ENCODE measurements at regions not wholly inside any gene's neighbourhood (a gene's known extent, or its start where the extent isn't known, plus 50 kb on each side); places are given as distances from the start of the nearest gene placed in this dataset.

DNA sequence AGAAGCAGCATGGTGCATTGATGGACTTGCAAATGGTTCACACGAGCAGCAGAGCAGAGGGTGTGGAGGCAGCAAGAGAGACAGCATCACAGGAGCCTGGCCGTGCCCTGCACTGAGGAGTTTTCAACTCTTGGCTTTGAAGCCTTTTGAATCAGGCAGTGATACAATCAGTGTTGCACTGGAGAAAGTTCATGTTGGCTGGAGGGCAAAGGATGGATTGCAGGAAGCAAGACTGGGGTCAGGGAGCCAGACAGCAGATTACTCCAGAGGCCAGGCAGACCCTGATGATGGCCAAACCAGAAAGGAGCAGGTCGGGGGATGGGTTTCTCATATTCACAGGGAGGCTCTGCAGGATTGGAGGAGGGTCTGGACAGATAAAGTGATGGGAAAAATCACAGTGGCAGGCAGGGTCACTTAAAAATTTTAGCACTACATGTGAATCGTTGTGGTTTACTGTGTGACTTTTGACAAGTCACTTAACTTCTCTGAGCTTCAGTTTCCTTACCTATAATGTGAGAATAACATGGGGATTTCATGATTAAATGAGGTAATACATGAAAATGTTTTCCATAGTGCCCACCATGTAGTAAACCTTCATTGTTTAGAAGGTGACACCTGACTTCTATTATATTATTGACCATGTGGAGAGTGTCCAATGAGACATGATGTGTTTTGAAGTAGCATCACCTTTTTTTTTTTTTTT is 125.3 kb downstream of the SALL1 start:
- DNase-seq, result no peak
- no peaks in the 10 kb centered on the region for H3K79me2 ChIP-seq (ENCODE audit: low read length)
- H3K9me2 ChIP-seq (replicated peaks; ENCODE audit: insufficient read depth, low read length), result no peaks in the 10 kb centered on the region
- H4K20me1 ChIP-seq (ENCODE audit: insufficient read depth, low read length), result no peaks in the 10 kb centered on the region
- H3K9ac ChIP-seq (ENCODE audit: low read length), result no peak overlapping the region
- no peaks in the 10 kb centered on the region for H3K4me1 ChIP-seq (ENCODE audit: low read length)
- H3K36me3 ChIP-seq (replicated peaks; ENCODE audit: insufficient read depth, low read length), result no peaks in the 10 kb centered on the region
- H3K4me2 ChIP-seq (ENCODE audit: low read depth, low read length), result no peak overlapping the region
- no peaks in the 10 kb centered on the region for H3F3A ChIP-seq (ENCODE audit: insufficient read depth, low read length)
- no peaks in the 10 kb centered on the region for H3K27me3 ChIP-seq (replicated peaks; ENCODE audit: insufficient read depth, low read length)
- H3K27ac ChIP-seq (ENCODE audit: low read length), result no peak overlapping the region
- no peak overlapping the region for H3K4me3 ChIP-seq (ENCODE audit: low read length)
- H2AFZ ChIP-seq (ENCODE audit: low read length), result no peak overlapping the region
- TF ChIP-seq EZH2phosphoT487 (IDR thresholded peaks at IDR 0.05; ENCODE audit: low read length), result no peak
- TF ChIP-seq EZH2 (optimal IDR thresholded peaks at IDR 0.05; ENCODE audit: low read depth, low read length), result no peak
- TF ChIP-seq, protein P1, sequence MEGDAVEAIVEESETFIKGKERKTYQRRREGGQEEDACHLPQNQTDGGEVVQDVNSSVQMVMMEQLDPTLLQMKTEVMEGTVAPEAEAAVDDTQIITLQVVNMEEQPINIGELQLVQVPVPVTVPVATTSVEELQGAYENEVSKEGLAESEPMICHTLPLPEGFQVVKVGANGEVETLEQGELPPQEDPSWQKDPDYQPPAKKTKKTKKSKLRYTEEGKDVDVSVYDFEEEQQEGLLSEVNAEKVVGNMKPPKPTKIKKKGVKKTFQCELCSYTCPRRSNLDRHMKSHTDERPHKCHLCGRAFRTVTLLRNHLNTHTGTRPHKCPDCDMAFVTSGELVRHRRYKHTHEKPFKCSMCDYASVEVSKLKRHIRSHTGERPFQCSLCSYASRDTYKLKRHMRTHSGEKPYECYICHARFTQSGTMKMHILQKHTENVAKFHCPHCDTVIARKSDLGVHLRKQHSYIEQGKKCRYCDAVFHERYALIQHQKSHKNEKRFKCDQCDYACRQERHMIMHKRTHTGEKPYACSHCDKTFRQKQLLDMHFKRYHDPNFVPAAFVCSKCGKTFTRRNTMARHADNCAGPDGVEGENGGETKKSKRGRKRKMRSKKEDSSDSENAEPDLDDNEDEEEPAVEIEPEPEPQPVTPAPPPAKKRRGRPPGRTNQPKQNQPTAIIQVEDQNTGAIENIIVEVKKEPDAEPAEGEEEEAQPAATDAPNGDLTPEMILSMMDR (IDR thresholded peaks at IDR 0.05; ENCODE audit: low read length), result no peak
- no peaks in the 10 kb centered on the region for H3K9me3 ChIP-seq (replicated peaks; ENCODE audit: insufficient read depth, low read length)

DNA sequence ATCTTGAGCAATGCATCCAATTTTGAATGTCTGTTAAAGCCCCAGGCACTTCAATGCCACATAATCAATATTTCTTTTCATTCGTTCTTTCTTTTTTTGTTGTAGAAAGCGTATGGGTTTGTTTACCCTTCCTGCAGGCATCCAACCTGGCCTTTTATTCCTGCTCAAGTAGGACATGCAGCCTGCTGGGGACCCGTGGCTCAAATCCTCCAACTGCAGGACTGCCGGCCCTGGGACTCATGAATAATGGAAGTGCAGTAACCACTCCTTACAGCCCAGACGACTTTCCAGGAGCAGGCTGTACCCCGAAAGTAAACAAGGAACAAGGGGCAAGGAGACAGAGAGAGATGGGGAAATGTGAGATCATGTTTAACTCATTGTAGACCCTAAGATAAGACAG is 126.4 kb downstream of the SALL1 start:
- H3K9ac ChIP-seq (ENCODE audit: low read length), result no peak overlapping the region
- no peaks in the 10 kb centered on the region for H4K20me1 ChIP-seq (ENCODE audit: insufficient read depth, low read length)
- H3K27ac ChIP-seq (ENCODE audit: low read length), result no peak overlapping the region
- no peaks in the 10 kb centered on the region for H3K4me1 ChIP-seq (ENCODE audit: low read length)
- no peaks in the 10 kb centered on the region for H3F3A ChIP-seq (ENCODE audit: insufficient read depth, low read length)
- H3K4me3 ChIP-seq (ENCODE audit: low read length), result no peak overlapping the region
- H3K9me3 ChIP-seq (replicated peaks; ENCODE audit: insufficient read depth, low read length), result no peaks in the 10 kb centered on the region
- no peaks in the 10 kb centered on the region for H3K9me2 ChIP-seq (replicated peaks; ENCODE audit: insufficient read depth, low read length)
- no peak overlapping the region for H3K4me2 ChIP-seq (ENCODE audit: low read depth, low read length)
- no peak overlapping the region for H2AFZ ChIP-seq (ENCODE audit: low read length)
- no peak for DNase-seq
- H3K27me3 ChIP-seq (replicated peaks; ENCODE audit: insufficient read depth, low read length), result no peaks in the 10 kb centered on the region
- no peak for TF ChIP-seq EZH2 (optimal IDR thresholded peaks at IDR 0.05; ENCODE audit: low read depth, low read length)
- TF ChIP-seq, protein P1 (IDR thresholded peaks at IDR 0.05; ENCODE audit: low read length), result no peak
- TF ChIP-seq EZH2phosphoT487 (IDR thresholded peaks at IDR 0.05; ENCODE audit: low read length), result no peak
- no peaks in the 10 kb centered on the region for H3K79me2 ChIP-seq (ENCODE audit: low read length)
- H3K36me3 ChIP-seq (replicated peaks; ENCODE audit: insufficient read depth, low read length), result no peaks in the 10 kb centered on the region

DNA sequence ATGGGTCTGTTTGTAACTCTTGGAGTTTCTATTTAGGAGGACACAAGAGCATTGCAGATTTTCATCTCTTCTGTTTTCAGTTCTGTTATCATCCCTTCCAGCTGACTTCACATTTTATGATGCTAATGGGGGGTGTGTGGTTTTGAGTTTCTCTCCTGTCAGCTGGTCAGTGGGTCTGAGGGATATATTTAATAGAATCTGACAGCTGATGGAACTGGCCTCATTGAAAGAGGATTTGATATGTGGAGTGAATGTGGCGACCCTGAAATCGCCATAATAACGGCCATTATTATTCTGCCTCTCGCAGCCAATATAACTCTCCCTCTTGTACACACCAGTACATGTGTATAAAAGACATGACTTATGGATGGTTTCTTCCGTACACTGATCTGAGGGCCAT is 128.1 kb downstream of the SALL1 start:
- Histone ChIP-seq H3K79me2 (ENCODE audit: low read length) (no peaks in the 10 kb centered on the region), H3K9me2 (replicated peaks; ENCODE audit: insufficient read depth, low read length) (no peaks in the 10 kb centered on the region), H3K9ac (ENCODE audit: low read length) (no peak overlapping the region), H3F3A (ENCODE audit: insufficient read depth, low read length) (no peaks in the 10 kb centered on the region), H3K27me3 (replicated peaks; ENCODE audit: insufficient read depth, low read length) (no peaks in the 10 kb centered on the region), H4K20me1 (ENCODE audit: insufficient read depth, low read length) (no peaks in the 10 kb centered on the region), H3K4me1 (ENCODE audit: low read length) (no peaks in the 10 kb centered on the region), H3K9me3 (replicated peaks; ENCODE audit: insufficient read depth, low read length) (no peaks in the 10 kb centered on the region), H3K36me3 (replicated peaks; ENCODE audit: insufficient read depth, low read length) (no peaks in the 10 kb centered on the region), H3K4me2 (ENCODE audit: low read depth, low read length) (no peak overlapping the region), H3K27ac (ENCODE audit: low read length) (no peak overlapping the region), H2AFZ (ENCODE audit: low read length) (no peak overlapping the region), H3K4me3 (ENCODE audit: low read length) (no peak overlapping the region)
- no peak for TF ChIP-seq EZH2phosphoT487 (IDR thresholded peaks at IDR 0.05; ENCODE audit: low read length)
- TF ChIP-seq EZH2 (optimal IDR thresholded peaks at IDR 0.05; ENCODE audit: low read depth, low read length), result no peak
- TF ChIP-seq, protein P1 (IDR thresholded peaks at IDR 0.05; ENCODE audit: low read length), result no peak
- no peak for DNase-seq

Measured in MM.1S (cell line).